Muscle of back (tissue), 3 donors: ENCODE measurements at regions not wholly inside any gene's neighbourhood (a gene's known extent, or its start where the extent isn't known, plus 50 kb on each side); places are given as distances from the start of the nearest gene placed in this dataset.
A peak's percentile ranks its signal among the peaks of the same experiment; 100 is the strongest.

Experiments
- DNase-seq, 3 donors: peaks; one replicate each; pipeline versions ENCODE4 v3.0.0 to v3.0.0-alpha.2; 2013

GRCh38 chr10:120282846-120283492, 174.1 kb upstream of the PLPP4 start:
- no peak for DNase-seq

- DNase-seq = no peak
These were observed 171.6 kb upstream of the PLPP4 start for GRCh38 chr10:120285408-120285807.

- no peak for DNase-seq
These were observed 170.7 kb upstream of the PLPP4 start for GRCh38 chr10:120286280-120286679.

- no peak for DNase-seq
These were observed 156.5 kb upstream of the PLPP4 start for GRCh38 chr10:120300513-120300912.

GRCh38 chr10:120308589-120308988, 148.4 kb upstream of the PLPP4 start:
- no peak for DNase-seq

GRCh38 chr10:120313715-120314114, 143.3 kb upstream of the PLPP4 start:
- DNase-seq = no peak

- no peak for DNase-seq
These were observed 142.6 kb upstream of the PLPP4 start for GRCh38 chr10:120314442-120314841.

GRCh38 chr10:120318862-120319261, 138.2 kb upstream of the PLPP4 start:
- no peak for DNase-seq

- DNase-seq = no peak
These were observed 129.4 kb upstream of the PLPP4 start for GRCh38 chr10:120327675-120328074.

- DNase-seq = no peak
These were observed 128.4 kb upstream of the PLPP4 start for GRCh38 chr10:120328647-120329046.

- no peak for DNase-seq
These were observed 121.5 kb upstream of the PLPP4 start for GRCh38 chr10:120335553-120335952.

GRCh38 chr10:120336306-120336910, 120.6 kb upstream of the PLPP4 start:
- DNase-seq = no peak

GRCh38 chr10:120336911-120337540, 120.0 kb upstream of the PLPP4 start:
- peak; percentile 5 to 46 (median 15) for DNase-seq

GRCh38 chr10:120342115-120342714, 114.8 kb upstream of the PLPP4 start:
- DNase-seq = no peak

- no peak for DNase-seq
These were observed 111.8 kb upstream of the PLPP4 start for GRCh38 chr10:120345186-120345585.

- no peak for DNase-seq
These were observed 109.4 kb upstream of the PLPP4 start for GRCh38 chr10:120347644-120348043.

GRCh38 chr10:120349069-120349468, 108.0 kb upstream of the PLPP4 start:
- no peak for DNase-seq

- DNase-seq = no peak
These were observed 101.6 kb upstream of the PLPP4 start for GRCh38 chr10:120355425-120355824.

- DNase-seq = peak; percentile 32 to 70 (median 57)
These were observed 96.5 kb upstream of the PLPP4 start for GRCh38 chr10:120360571-120360970.

- DNase-seq = no peak
These were observed 91.2 kb upstream of the PLPP4 start for GRCh38 chr10:120365872-120366271.

- DNase-seq = no peak
These were observed 89.7 kb upstream of the PLPP4 start for GRCh38 chr10:120367341-120367740.

- DNase-seq = no peak
These were observed 88.7 kb upstream of the PLPP4 start for GRCh38 chr10:120368338-120368737.

GRCh38 chr10:120368927-120369326, 88.1 kb upstream of the PLPP4 start:
- DNase-seq = no peak
